Karpas-422 (cell line): ENCODE measurements at regions not wholly inside any gene's neighbourhood (a gene's known extent, or its start where the extent isn't known, plus 50 kb on each side); places are given as distances from the start of the nearest gene placed in this dataset.

Experiments used
- DNase-seq: peaks from one replicate; pipeline ENCODE4 v3.0.0-alpha.2; 2015
- H2AFZ ChIP-seq: fragments of 200-600 bp; sonication (generic); 2 replicates; pipeline ENCODE4 v1.6.1; 2014; ENCODE audit warnings: antibody characterized with exemption, low read length, mixed read lengths
- H3K27ac ChIP-seq: fragments of 200-600 bp; sonication (generic); 2 replicates; pipeline ENCODE4 v1.5.1; 2014; ENCODE audit warnings: mild to moderate bottlenecking, low read length, moderate library complexity
- H3K27me3 ChIP-seq: fragments of 200-600 bp; sonication (generic); 2 replicates; pipeline ENCODE4 v1.6.1; 2014; ENCODE audit warnings: low read length, mixed read lengths
- H3K36me3 ChIP-seq: fragments of 200-600 bp; sonication (generic); 2 replicates; pipeline ENCODE4 v1.6.1; 2014; ENCODE audit warnings: low read length, mixed read lengths; ENCODE audit not compliant: insufficient read depth
- H3K4me1 ChIP-seq: fragments of 200-600 bp; sonication (generic); 2 replicates; pipeline ENCODE4 v1.6.1; 2014; ENCODE audit warnings: mild to moderate bottlenecking, low read length, mixed read lengths
- H3K4me2 ChIP-seq: fragments of 200-600 bp; sonication (generic); 2 replicates; pipeline ENCODE4 v1.6.1; 2014; ENCODE audit warnings: low read length, low read depth, mild to moderate bottlenecking; ENCODE audit not compliant: poor library complexity, severe bottlenecking
- H3K4me3 ChIP-seq: fragments of 200-600 bp; sonication (generic); 2 replicates; pipeline ENCODE4 v1.5.1; 2014; ENCODE audit warnings: mild to moderate bottlenecking, antibody characterized with exemption, low read length, mixed read lengths
- H3K79me2 ChIP-seq: fragments of 200-600 bp; sonication (generic); 2 replicates; pipeline ENCODE4 v1.6.1; 2014; ENCODE audit warnings: mild to moderate bottlenecking, low read length, mixed read lengths
- H3K9ac ChIP-seq: fragments of 200-600 bp; sonication (generic); 2 replicates; pipeline ENCODE4 v1.6.0; 2014; ENCODE audit warnings: low read length
- H3K9me2 ChIP-seq: fragments of 200-600 bp; sonication (generic), shearing (Covaris generic); replicated peaks from 2 replicates; pipeline ENCODE4 v1.6.0; 2014; ENCODE audit warnings: mild to moderate bottlenecking, low read length, moderate library complexity; ENCODE audit not compliant: insufficient read depth
- H3K9me3 ChIP-seq: fragments of 300-700, 200-600 bp; sonication (generic); 2 replicates; pipeline ENCODE4 v1.6.1; 2014; ENCODE audit warnings: low read length, mixed read lengths
- H4K20me1 ChIP-seq: fragments of 200-600 bp; sonication (generic); 2 replicates; pipeline ENCODE4 v1.6.1; 2014; ENCODE audit warnings: mild to moderate bottlenecking, antibody characterized with exemption, low read length, low read depth; ENCODE audit not compliant: insufficient read depth

GRCh38 chr20:55565096-55565773, 440.1 kb downstream of the CBLN4 start:
- Histone ChIP-seq H3K27ac (no peak overlapping the region), H3K9me2 (no peaks in the 10 kb centered on the region), H3K27me3 (no peaks in the 10 kb centered on the region), H4K20me1 (no peaks in the 10 kb centered on the region), H3K36me3 (no peaks in the 10 kb centered on the region), H3K4me1 (no peaks in the 10 kb centered on the region), H3K4me2 (no peak overlapping the region), H3K9ac (no peak overlapping the region), H3K9me3 (peaks cover 40% of the 10 kb centered on the region), H3K79me2 (no peaks in the 10 kb centered on the region), H3K4me3 (no peak overlapping the region), H2AFZ (no peak overlapping the region)
- no peak for DNase-seq

GRCh38 chr20:55561259-55561658, 444.1 kb downstream of the CBLN4 start:
- H3K36me3 ChIP-seq, result no peaks in the 10 kb centered on the region
- no peaks in the 10 kb centered on the region for H4K20me1 ChIP-seq
- H3K9me2 ChIP-seq, result no peaks in the 10 kb centered on the region
- peaks cover 37% of the 10 kb centered on the region for H3K9me3 ChIP-seq
- no peak overlapping the region for H2AFZ ChIP-seq
- H3K9ac ChIP-seq, result no peak overlapping the region
- H3K4me1 ChIP-seq, result no peaks in the 10 kb centered on the region
- H3K4me2 ChIP-seq, result no peak overlapping the region
- H3K27me3 ChIP-seq, result no peaks in the 10 kb centered on the region
- H3K27ac ChIP-seq, result no peak overlapping the region
- no peak overlapping the region for H3K4me3 ChIP-seq
- no peak for DNase-seq
- no peaks in the 10 kb centered on the region for H3K79me2 ChIP-seq

- Histone ChIP-seq H3K27me3 (no peaks in the 10 kb centered on the region), H3K4me1 (no peaks in the 10 kb centered on the region), H3K79me2 (no peaks in the 10 kb centered on the region)
These were observed 448.1 kb downstream of the CBLN4 start for GRCh38 chr20:55557191-55557590.

DNA sequence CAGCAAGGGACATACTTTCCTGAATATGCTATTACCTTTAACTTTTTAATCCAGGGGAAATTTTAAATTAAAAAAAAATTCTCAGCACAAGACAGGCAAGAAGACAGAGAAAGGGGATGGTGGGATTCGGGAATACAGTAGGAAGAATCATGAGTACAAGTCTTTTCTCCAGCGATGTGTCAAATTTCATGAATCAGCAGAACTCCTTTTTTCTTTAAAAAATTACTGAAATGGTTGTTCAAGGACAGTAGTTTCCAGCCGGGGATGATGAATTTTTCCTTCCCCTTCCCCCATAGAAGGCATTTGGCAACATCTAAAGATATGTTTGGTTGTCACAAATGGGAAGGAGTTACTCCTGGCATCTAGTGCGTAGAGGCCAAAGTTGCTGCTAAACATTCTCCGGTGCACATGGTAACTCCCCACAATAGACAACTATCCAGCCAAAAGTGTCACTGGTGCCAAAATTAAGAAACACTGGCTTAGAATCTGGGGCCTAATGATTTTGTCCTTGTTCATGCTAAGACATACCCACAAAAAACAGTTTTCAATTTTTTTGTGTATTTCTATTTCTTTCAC, 450.2 kb downstream of the CBLN4 start:
- H2AFZ ChIP-seq, result no peak overlapping the region
- no peak for DNase-seq
- H3K4me2 ChIP-seq, result no peak overlapping the region
- no peaks in the 10 kb centered on the region for H4K20me1 ChIP-seq
- no peaks in the 10 kb centered on the region for H3K9me2 ChIP-seq
- no peaks in the 10 kb centered on the region for H3K79me2 ChIP-seq
- H3K36me3 ChIP-seq, result no peaks in the 10 kb centered on the region
- H3K9me3 ChIP-seq, result peaks cover 30% of the 10 kb centered on the region
- H3K9ac ChIP-seq, result no peak overlapping the region
- no peak overlapping the region for H3K4me3 ChIP-seq
- H3K4me1 ChIP-seq, result no peaks in the 10 kb centered on the region
- no peaks in the 10 kb centered on the region; the same call in 1 of the 2 replicates for H3K27me3 ChIP-seq
- H3K27ac ChIP-seq, result no peak overlapping the region

More at GRCh38 chr20:55557191-55557590, 448.1 kb downstream of the CBLN4 start:
- Histone ChIP-seq H3K9me2 (no peaks in the 10 kb centered on the region), H3K9ac (no peak overlapping the region), H3K4me3 (no peak overlapping the region), H4K20me1 (no peaks in the 10 kb centered on the region), H3K27ac (no peak overlapping the region), H2AFZ (no peak overlapping the region), H3K9me3 (peaks cover 32% of the 10 kb centered on the region), H3K4me2 (no peak overlapping the region), H3K36me3 (no peaks in the 10 kb centered on the region)
- DNase-seq, result no peak

DNA sequence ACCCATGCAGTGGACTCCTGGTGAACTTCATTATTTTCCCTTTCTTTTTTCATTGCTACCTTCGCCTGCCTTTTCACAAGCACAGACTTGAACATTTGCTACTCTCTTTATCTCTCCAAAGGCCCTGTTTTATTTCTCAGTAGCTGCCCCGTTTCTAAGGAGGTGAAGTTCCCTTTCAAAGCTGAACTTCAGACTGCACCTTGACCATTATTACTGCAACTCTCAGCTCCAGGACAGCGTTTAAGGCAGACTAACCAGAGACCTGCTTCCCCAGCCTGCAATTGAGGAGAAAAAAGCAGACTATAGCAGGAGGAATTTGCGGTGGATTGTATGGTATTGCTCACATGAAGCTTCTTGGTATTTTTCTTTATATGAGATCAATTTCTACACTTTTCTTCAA, 460.7 kb downstream of the CBLN4 start:
- Histone ChIP-seq H3K9me3 (peaks cover 21% of the 10 kb centered on the region), H3K27ac (no peak overlapping the region), H3K27me3 (0 out of 2 replicates have a peak, but pooled peaks cover 2% of the 10 kb centered on the region), H3K4me1 (no peaks in the 10 kb centered on the region), H2AFZ (no peak overlapping the region), H3K4me3 (no peak overlapping the region), H3K36me3 (no peaks in the 10 kb centered on the region; the same call in 1 of the 2 replicates), H3K79me2 (no peaks in the 10 kb centered on the region), H3K4me2 (no peak overlapping the region), H3K9ac (no peak overlapping the region), H4K20me1 (no peaks in the 10 kb centered on the region), H3K9me2 (no peaks in the 10 kb centered on the region)
- DNase-seq, result no peak

DNA sequence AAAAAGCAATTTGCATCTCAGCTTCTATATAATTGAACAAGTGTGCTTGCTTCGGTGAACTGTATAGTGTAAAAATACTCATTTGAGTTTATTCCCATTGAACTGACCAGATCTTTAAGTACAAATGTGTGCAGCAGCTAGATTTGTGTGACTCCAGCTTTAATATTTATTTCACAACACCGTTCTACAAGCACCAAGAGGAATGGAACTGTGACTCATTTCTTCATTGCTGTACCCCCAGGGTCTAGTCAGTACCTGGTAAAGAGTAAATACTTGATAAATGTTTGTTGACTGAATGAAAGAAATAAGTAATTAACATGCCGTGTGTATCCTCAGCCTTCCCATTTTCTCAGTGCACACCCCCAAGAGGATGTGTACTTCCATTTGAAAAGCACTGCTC, 464.8 kb downstream of the CBLN4 start:
- no peak overlapping the region for H2AFZ ChIP-seq
- no peak overlapping the region for H3K4me2 ChIP-seq
- DNase-seq, result no peak
- H3K27me3 ChIP-seq, result 0 out of 2 replicates have a peak, but pooled peaks cover 2% of the 10 kb centered on the region
- H3K4me1 ChIP-seq, result no peaks in the 10 kb centered on the region
- H4K20me1 ChIP-seq, result no peaks in the 10 kb centered on the region
- H3K36me3 ChIP-seq, result no peaks in the 10 kb centered on the region; the same call in 1 of the 2 replicates
- no peak overlapping the region for H3K9ac ChIP-seq
- H3K79me2 ChIP-seq, result no peaks in the 10 kb centered on the region
- no peak overlapping the region for H3K4me3 ChIP-seq
- no peak overlapping the region for H3K27ac ChIP-seq
- peaks cover 24% of the 10 kb centered on the region for H3K9me3 ChIP-seq
- no peaks in the 10 kb centered on the region for H3K9me2 ChIP-seq

DNA sequence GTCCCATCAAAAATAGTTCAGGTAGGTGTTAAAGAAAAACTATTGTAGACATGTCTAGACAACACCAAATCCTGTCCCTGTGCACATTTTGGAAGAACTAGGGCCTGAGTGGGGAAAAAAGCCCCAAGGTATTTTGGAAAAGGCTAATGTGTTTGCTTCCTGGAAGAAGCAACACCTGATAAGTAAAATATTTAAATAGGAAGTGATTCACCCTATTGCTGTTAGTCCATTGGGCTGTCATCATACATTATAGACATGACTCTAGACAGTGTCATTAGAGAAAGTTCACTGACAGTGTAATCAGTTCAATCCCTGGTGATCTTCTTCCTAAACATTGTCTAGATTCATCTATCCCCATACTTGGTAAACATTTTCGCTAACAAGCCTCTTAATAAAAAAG, 465.3 kb downstream of the CBLN4 start:
- Histone ChIP-seq H3K4me1 (no peaks in the 10 kb centered on the region), H3K27me3 (0 out of 2 replicates have a peak, but pooled peaks cover 2% of the 10 kb centered on the region), H3K27ac (no peak overlapping the region), H3K36me3 (no peaks in the 10 kb centered on the region; the same call in 1 of the 2 replicates), H3K9ac (no peak overlapping the region), H3K79me2 (no peaks in the 10 kb centered on the region), H4K20me1 (no peaks in the 10 kb centered on the region), H3K4me3 (no peak overlapping the region), H3K9me2 (no peaks in the 10 kb centered on the region), H2AFZ (no peak overlapping the region), H3K4me2 (no peak overlapping the region), H3K9me3 (peaks cover 24% of the 10 kb centered on the region)
- DNase-seq, result no peak

- Histone ChIP-seq H3K4me2 (no peak overlapping the region), H3K9me2 (no peaks in the 10 kb centered on the region), H3K27me3 (0 out of 2 replicates have a peak, but pooled peaks cover 2% of the 10 kb centered on the region), H3K4me3 (no peak overlapping the region), H4K20me1 (no peaks in the 10 kb centered on the region), H3K9me3 (peaks cover 26% of the 10 kb centered on the region; the same call in 1 of the 2 replicates), H3K9ac (no peak overlapping the region), H3K4me1 (no peaks in the 10 kb centered on the region), H3K79me2 (no peaks in the 10 kb centered on the region), H3K36me3 (no peaks in the 10 kb centered on the region; the same call in 1 of the 2 replicates), H2AFZ (no peak overlapping the region), H3K27ac (no peak overlapping the region)
- no peak for DNase-seq
These were observed 466.9 kb downstream of the CBLN4 start for GRCh38 chr20:55538261-55538908.
